GM19397 (cell line): ENCODE measurements at regions not wholly inside any gene's neighbourhood (a gene's known extent, or its start where the extent isn't known, plus 50 kb on each side); places are given as distances from the start of the nearest gene placed in this dataset.
"Not testable (repeated sequence)": the region's sequence is repeated elsewhere in the genome, so short reads cannot be mapped to it uniquely, and the experiment has no call there.

Experiments used
- ATAC-seq: cut with Tn5 transposase; IDR thresholded peaks from one replicate; pipeline ENCODE4 v1.9.1; 2021; ENCODE audit warnings: mild to moderate bottlenecking, moderate library complexity; ENCODE audit not compliant: unreplicated experiment

DNA sequence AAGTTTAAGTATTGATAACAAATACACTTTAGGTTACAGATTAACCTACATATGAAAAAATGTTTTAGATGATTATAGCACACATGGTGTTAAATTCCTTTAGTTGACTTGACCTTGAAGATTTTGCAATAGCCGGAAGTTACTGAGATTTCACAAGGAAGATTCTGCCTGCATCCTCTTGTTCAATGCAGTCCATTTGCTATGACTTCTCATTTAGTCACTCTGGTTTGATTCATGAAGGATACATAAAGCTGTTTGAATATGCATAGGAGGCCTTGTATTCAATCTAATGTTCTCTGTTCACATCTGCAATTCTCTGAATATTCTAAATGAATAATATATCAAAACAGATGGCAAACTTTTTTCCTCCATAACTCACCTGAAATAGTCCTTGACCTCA, 870.2 kb upstream of the GOT2 start:
- no peak for ATAC-seq

- no peak for ATAC-seq
These were observed 867.3 kb upstream of the GOT2 start for GRCh38 chr16:59601452-59601851.

GRCh38 chr16:59597269-59597668, 863.2 kb upstream of the GOT2 start:
- no peak for ATAC-seq

- no peak for ATAC-seq
These were observed 862.6 kb upstream of the GOT2 start for GRCh38 chr16:59596693-59597092.

DNA sequence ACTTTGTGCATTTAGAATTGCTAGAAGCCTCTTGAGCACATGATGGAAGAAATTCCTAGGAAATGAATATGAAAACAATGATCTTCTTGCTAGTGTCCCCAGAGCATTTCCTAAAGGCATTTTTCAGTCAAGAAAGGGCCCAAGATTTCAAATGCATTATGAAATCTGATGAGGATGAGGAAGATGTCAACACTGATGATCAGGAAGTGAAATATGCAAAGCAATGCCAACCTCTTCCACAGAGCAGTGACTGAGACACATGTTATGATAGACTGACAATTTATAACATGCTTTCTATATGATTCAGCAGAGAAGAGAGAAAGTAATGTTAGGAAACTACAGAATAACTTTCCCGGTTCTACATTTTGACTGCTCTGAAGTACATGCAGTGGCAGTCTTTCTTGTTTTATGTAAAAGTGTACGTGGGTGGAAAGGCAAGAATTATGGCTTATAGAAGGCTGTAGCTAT, 859.1 kb upstream of the GOT2 start:
- ATAC-seq: no peak

DNA sequence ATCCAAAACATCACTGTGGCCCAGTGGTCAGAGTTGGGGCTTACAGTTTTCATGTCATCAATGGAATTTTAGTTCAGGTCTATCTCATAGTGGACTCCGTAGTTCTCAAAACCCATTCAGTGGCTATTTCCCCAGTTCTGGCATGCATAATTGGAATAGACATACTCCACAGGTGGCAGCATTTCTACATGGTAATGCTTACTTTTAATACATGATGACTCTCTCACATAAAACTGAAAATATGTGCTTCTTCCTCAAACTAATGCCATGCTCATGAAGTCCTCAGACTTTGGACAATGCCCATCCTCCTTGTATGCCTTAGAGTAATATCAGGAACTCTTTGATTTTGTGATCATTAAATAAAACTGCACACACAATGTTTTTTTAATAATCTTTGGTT, 857.4 kb upstream of the GOT2 start:
- ATAC-seq: no peak

- ATAC-seq: no peak
These were observed 856.7 kb upstream of the GOT2 start for GRCh38 chr16:59590845-59591244.

DNA sequence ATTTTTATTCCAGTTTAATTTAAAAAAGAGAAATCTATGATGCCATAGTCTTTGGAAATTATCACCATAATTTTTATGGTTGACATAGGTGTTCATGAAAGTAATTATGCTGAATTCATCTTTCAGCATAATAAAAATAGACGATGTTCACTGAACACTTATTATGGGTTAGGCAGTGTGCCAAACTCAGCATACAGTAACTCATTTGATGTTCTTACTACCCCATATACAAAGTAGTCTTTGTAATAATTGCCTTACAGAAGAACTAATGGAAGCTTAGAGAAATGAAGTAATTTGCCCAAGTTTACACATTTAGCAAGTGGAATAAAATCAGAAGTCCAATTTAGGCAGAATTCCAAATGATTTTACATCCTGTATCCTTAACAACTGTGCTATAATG, 852.2 kb upstream of the GOT2 start:
- ATAC-seq: no peak

DNA sequence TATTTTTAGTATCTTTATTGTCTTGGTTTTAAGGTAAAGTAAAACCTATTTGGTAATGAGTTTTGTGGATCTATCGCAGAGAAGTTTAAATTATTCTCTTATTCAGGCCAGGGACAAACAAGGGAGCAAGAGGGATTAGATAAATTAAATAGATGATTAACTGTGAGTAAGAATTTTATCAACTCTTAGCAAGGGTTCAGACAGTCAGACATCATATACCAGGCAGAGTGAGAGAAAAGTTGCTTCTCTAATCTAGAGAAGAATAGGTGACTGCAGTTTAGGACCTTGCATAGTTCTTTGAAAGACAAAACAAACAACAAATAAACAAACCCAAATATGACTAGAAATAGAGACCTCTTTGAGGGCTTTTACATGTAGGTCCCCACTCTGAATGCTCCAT, 840.2 kb upstream of the GOT2 start:
- no peak for ATAC-seq

- ATAC-seq: no peak
These were observed 839.6 kb upstream of the GOT2 start for GRCh38 chr16:59573528-59574271.

GRCh38 chr16:59567496-59567895, 833.4 kb upstream of the GOT2 start:
- no peak for ATAC-seq

DNA sequence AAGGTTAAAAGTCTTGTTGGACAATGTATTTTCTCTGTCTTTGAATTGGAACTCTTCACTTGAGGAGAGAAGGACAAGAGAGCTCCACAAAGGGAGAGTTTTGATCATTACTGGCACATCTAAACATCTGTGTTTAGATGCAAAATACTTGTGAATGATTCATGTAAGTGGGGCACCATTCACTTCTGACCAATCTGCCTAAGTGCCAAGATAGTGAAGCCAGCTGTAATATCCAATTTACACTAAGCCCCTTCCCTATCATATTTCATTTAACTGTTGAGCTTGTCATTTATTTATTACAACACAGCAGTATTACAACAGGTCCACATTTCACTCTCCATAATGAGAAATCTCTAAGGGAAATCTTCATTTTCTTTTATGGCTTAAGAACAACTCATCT, 832.3 kb upstream of the GOT2 start:
- ATAC-seq: no peak

DNA sequence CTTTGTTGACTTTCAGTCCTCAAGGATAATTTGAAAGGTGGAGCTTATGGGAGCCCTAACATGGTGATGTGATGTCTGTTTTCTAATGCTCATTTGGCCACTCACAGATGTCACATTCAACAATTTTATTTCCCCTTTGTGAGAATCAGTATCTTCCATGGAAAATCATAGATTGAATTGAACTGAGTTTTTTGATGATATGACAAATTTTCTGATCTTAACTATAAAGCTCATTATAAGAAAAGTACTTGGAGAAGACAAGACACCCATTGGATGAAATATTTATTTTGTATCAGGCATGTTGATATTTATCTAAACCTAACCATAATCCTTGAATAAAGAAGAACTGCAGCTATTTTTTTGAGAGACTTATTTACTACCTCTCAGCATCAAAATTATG, 824.6 kb upstream of the GOT2 start:
- ATAC-seq: no peak

DNA sequence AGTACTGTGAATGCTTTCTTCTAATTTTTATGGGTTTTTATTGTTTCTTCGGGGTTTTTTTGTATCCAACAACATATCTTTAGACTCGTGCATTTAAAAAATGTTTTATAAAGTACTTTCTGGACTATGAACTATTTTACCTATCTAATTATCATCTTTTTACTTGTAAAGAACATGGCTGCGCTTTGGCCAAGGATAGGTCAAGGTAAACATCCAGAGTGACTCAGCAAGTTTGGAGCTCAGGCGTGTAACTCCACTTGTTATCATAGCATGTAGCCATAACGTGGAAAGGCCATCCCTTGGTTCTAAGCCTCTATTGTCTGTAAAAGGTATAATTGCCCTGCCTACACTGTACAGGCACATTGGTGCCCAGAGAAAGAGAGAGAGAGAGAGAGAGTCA, 818.0 kb upstream of the GOT2 start:
- ATAC-seq: no peak

GRCh38 chr16:59545721-59546120, 811.6 kb upstream of the GOT2 start:
- no peak for ATAC-seq

GRCh38 chr16:59543641-59544040, 809.5 kb upstream of the GOT2 start:
- ATAC-seq: no peak

DNA sequence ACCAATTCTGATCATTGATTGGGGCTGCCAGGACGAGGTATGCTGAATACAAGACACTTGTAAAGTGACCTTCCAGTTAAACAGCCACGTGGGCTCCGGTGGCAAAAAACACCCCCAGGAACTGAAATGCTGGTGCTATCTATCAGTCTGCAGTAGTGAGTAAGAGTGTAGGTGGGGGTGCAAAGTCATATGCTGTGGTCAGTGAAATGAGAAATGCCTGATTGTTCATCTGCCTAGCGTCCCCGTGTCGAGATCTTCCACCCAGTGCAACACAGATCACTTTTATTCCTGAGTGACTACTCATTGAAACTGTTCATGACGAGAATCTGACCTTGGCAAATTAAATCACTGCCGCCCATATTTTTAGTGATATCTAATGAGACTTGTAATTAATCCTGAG, 806.5 kb upstream of the GOT2 start:
- no peak for ATAC-seq

GRCh38 chr16:59535298-59535697, 801.2 kb upstream of the GOT2 start:
- ATAC-seq: no peak

DNA sequence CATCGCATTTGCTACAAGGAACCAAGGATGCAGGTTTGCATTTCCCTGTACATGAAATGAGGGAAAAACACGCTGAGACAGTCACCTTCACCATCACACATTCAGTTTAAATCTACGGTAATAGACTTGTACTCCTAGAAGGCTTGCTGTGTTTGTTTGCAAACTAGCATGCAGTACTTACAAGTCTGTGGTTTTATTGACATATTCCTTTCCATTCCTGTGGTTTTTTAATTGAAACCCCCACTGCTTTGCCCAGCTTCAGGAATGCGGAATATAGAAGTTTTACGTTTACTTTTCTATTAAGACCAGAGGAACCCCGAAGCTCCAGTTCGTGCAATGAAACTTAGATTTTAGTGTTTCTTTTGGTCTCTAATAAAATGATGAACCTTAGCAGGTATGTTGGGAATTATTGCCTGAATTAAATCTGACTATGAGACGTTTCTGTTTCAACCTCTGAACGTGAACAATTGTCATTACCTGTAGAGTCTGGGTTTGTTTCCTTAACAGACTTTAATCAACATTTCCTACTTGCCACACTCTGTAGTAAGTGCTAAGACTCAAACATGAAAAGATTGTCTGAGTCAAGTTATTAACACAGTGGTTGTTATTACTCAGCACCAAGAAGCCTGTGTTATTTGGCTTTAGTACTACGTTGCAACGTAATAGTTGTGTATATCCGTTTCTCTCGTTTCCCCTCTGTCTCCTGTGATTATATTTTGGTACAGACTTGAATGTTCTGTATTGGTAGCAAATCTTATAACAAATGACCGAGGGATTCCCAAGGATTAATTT, 793.3 kb upstream of the GOT2 start:
- no peak for ATAC-seq

GRCh38 chr16:59522826-59523225, 788.7 kb upstream of the GOT2 start:
- no peak for ATAC-seq

DNA sequence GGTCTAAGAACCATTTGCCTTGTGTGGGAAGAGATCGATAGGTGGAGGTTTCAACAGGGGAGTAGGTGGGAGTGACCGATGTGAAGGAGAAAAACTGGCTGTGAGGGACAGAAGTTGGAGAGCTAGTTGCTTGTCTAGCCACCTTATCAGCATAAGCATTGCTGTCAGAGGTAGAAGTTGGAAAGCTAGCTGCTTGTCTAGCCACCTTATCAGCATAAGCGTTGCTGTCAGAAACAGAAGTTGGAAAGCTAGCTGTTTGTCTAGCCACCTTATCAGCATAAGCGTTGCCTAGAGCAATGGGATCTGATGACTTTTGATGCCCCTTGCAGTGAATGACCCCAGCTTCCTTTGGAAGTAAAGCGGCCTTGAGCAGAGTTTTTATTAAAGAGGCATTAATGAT, 784.6 kb upstream of the GOT2 start:
- ATAC-seq: not testable (repeated sequence)

- no peak for ATAC-seq
These were observed 780.5 kb upstream of the GOT2 start for GRCh38 chr16:59514651-59515050.
